ENCODE measurements at regions not wholly inside any gene's neighbourhood (a gene's known extent, or its start where the extent isn't known, plus 50 kb on each side); places are given as distances from the start of the nearest gene placed in this dataset.
A peak's percentile ranks its signal among the peaks of the same experiment; 100 is the strongest.

- no peak for TF ChIP-seq POLR2A (IDR thresholded peaks at IDR 0.05)
- TF ChIP-seq POLR2AphosphoS5 (IDR thresholded peaks at IDR 0.05) = no peak
- TF ChIP-seq, protein P1, sequence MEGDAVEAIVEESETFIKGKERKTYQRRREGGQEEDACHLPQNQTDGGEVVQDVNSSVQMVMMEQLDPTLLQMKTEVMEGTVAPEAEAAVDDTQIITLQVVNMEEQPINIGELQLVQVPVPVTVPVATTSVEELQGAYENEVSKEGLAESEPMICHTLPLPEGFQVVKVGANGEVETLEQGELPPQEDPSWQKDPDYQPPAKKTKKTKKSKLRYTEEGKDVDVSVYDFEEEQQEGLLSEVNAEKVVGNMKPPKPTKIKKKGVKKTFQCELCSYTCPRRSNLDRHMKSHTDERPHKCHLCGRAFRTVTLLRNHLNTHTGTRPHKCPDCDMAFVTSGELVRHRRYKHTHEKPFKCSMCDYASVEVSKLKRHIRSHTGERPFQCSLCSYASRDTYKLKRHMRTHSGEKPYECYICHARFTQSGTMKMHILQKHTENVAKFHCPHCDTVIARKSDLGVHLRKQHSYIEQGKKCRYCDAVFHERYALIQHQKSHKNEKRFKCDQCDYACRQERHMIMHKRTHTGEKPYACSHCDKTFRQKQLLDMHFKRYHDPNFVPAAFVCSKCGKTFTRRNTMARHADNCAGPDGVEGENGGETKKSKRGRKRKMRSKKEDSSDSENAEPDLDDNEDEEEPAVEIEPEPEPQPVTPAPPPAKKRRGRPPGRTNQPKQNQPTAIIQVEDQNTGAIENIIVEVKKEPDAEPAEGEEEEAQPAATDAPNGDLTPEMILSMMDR (IDR thresholded peaks at IDR 0.05) = no peak
- no peaks in the 10 kb centered on the region for H3K27me3 ChIP-seq (replicated peaks; ENCODE audit: insufficient read depth)
- H3K36me3 ChIP-seq = no peaks in the 10 kb centered on the region
- H3K27ac ChIP-seq = no peak overlapping the region
- peaks cover 5% of the 10 kb centered on the region for H3K4me1 ChIP-seq (replicated peaks)
- DNase-seq (ENCODE audit: low spot score) = no peak
- no peaks in the 10 kb centered on the region for H3K9me3 ChIP-seq
- intact Hi-C loops (cut with DNase I) = no loop called here
- H3K4me3 ChIP-seq = no peak overlapping the region
These were observed 71.9 kb upstream of the ZNF507 start for GRCh38 chr19:32273483-32273882.

DNA sequence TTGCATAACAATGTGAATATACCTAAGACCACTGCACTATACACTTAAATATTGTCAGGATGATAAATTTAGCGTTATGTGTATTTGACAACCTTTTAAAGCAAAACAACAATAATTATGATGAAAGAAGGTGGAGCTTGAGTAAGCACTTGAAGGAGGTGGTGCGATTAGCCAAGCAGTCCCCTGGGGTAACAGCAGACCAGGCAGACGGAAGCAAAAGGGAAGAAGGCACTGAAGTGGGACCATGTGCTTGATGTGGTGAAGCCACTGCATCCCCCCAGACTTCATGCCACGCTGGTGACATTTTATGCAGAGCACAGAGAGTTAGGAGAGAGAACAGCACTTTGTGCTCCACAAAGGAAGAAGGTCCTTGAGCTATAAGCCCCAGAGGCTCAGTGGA lies 58.3 kb upstream of the ZNF507 start:
- DNase-seq (ENCODE audit: low spot score) = no peak
- Histone ChIP-seq H3K27ac (no peak overlapping the region), H3K4me1 (replicated peaks) (no peaks in the 10 kb centered on the region), H3K27me3 (replicated peaks; ENCODE audit: insufficient read depth) (no peaks in the 10 kb centered on the region), H3K36me3 (no peaks in the 10 kb centered on the region), H3K4me3 (no peak overlapping the region), H3K9me3 (no peaks in the 10 kb centered on the region)
- intact Hi-C loops (cut with DNase I) = loop anchor here (5.0 kb wide), 1 partner anchor 285 kb away; no protein-coding TSS in a partner anchor
- TF ChIP-seq, protein P1 (IDR thresholded peaks at IDR 0.05) = no peak
- TF ChIP-seq POLR2AphosphoS5 (IDR thresholded peaks at IDR 0.05) (no peak), POLR2A (IDR thresholded peaks at IDR 0.05) (no peak)
- 69% methylated on average over 4 of the region's 4 CpGs for WGBS

- peak; percentile 43 for DNase-seq (ENCODE audit: low spot score)
- intact Hi-C loops (cut with DNase I) = loop anchor here (5.0 kb wide), 1 partner anchor 284 kb away; no protein-coding TSS in a partner anchor
- no peak for TF ChIP-seq POLR2A (IDR thresholded peaks at IDR 0.05)
- TF ChIP-seq, protein P1 (IDR thresholded peaks at IDR 0.05) = peak in 3 of 4 experiments; percentile 31 to 45 (median 37)
- no peak for TF ChIP-seq POLR2AphosphoS5 (IDR thresholded peaks at IDR 0.05)
- WGBS = 24% methylated on average over 12 of the region's 12 CpGs
- no peaks in the 10 kb centered on the region for H3K4me1 ChIP-seq (replicated peaks)
- no peak overlapping the region for H3K27ac ChIP-seq
- H3K27me3 ChIP-seq (replicated peaks; ENCODE audit: insufficient read depth) = no peaks in the 10 kb centered on the region
- no peak overlapping the region for H3K4me3 ChIP-seq
- H3K36me3 ChIP-seq = no peaks in the 10 kb centered on the region
- H3K9me3 ChIP-seq = no peaks in the 10 kb centered on the region
These were observed 57.6 kb upstream of the ZNF507 start for GRCh38 chr19:32287811-32288227.

DNA sequence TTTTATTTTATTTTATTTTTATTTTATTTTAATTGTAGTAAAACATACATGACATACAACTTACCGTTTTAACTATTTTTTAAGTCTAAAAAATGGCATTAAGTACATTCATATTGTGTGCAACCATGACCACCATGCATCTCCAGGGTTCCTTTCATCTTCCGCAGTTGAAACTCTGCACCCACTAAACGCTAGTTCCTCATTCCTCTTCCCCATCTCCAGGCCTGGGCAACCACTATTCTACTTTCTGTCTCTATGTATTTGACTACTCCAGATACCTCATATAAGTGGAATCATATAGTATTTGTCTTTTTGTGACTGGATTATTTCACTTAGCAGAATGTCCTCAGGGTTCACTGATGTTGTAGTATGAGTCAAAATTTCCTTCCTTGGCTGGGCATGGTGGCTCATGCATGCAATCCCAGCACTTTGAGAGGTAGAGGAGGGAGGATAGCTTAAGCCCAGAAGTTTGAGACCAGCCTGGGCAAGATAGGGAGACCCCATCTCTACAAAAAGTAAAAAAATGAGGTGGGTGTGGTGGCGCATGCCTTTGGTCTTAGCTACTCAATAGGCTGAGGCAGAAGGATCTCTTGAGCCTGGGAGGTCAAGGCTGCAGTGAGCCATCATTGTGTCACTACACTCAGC lies 55.7 kb upstream of the ZNF507 start:
- Histone ChIP-seq H3K4me1 (replicated peaks) (no peaks in the 10 kb centered on the region), H3K27ac (no peak overlapping the region), H3K9me3 (no peaks in the 10 kb centered on the region), H3K27me3 (replicated peaks; ENCODE audit: insufficient read depth) (no peaks in the 10 kb centered on the region), H3K36me3 (no peaks in the 10 kb centered on the region), H3K4me3 (no peak overlapping the region)
- WGBS = 90% methylated on average over 4 of the region's 4 CpGs
- TF ChIP-seq POLR2A (IDR thresholded peaks at IDR 0.05) (no peak), POLR2AphosphoS5 (IDR thresholded peaks at IDR 0.05) (no peak)
- no peak for DNase-seq (ENCODE audit: low spot score)
- intact Hi-C loops (cut with DNase I) = loop anchor here (5.0 kb wide), 1 partner anchor 283 kb away; no protein-coding TSS in a partner anchor

- Histone ChIP-seq H3K9me3 (no peaks in the 10 kb centered on the region), H3K27ac (no peak overlapping the region), H3K4me3 (no peak overlapping the region), H3K27me3 (replicated peaks; ENCODE audit: insufficient read depth) (no peaks in the 10 kb centered on the region), H3K4me1 (replicated peaks) (no peaks in the 10 kb centered on the region), H3K36me3 (no peaks in the 10 kb centered on the region)
- intact Hi-C loops (cut with DNase I) = no loop called here
- no peak for DNase-seq (ENCODE audit: low spot score)
- TF ChIP-seq POLR2A (IDR thresholded peaks at IDR 0.05) (no peak), POLR2AphosphoS5 (IDR thresholded peaks at IDR 0.05) (no peak)
- TF ChIP-seq, protein P1 (IDR thresholded peaks at IDR 0.05) = no peak
- 90% methylated on average over 6 of the region's 6 CpGs for WGBS
These were observed 53.5 kb upstream of the ZNF507 start for GRCh38 chr19:32291876-32292275.
